HepG2 (cell line): ENCODE measurements at regions not wholly inside any gene's neighbourhood (a gene's known extent, or its start where the extent isn't known, plus 50 kb on each side); places are given as distances from the start of the nearest gene placed in this dataset.

ENCODE experiments used
- ATAC-seq: fragments of 200-7000 bp; cut with Tn5 transposase; 3 replicates; pipeline ENCODE4 v1.9.1; 2020; ENCODE audit warnings: mild to moderate bottlenecking, moderate library complexity
- BruUV-seq: library from RNA; stranded (reverse); fragments of 400-500 nt; replicated peaks from 2 replicates; lab custom pipeline; 2021; lab: Mats Ljungman, UMichigan
- CTCF ChIA-PET: fragments of 300-600 bp; formaldehyde crosslinking; extraction: SDS; loops from one replicate; lab custom pipeline; 2021; ENCODE audit warnings: low total read pairs, inconsistent platforms, low intra/inter-chr PET ratio; lab: Yijun Ruan, JAX
- POLR2A ChIA-PET: fragments of 350-600 bp; sonication (Branson Sonifier 250); formaldehyde crosslinking; loops from one replicate; lab custom pipeline; 2020; ENCODE audit warnings: antibody characterized with exemption, inconsistent platforms; lab: Yijun Ruan, JAX
- DNase-seq: peaks from one replicate; pipeline ENCODE4 v3.0.0-alpha.2; 2015; ENCODE audit warnings: low spot score
- FAIRE-seq: peaks from 3 replicates; lab custom pipeline; 2011; peaks lifted over from hg19 to GRCh38; lab: Jason Lieb, UNC
- H2AFZ ChIP-seq: one replicate; pipeline ENCODE4 v1.6.1; 2011; ENCODE audit warnings: low read length, inconsistent platforms
- H3K27ac ChIP-seq: fragments of 300-600 bp; 3 replicates; pipeline ENCODE4 v1.8.0; 2011; ENCODE audit warnings: mixed run types, mild to moderate bottlenecking, mixed read lengths, low read length, inconsistent platforms; ENCODE audit not compliant: insufficient read depth; ENCODE audit errors: extremely low read length
- H3K27me3 ChIP-seq, 2 experiments: fragments of 200-600 bp in 1 of 2; 2 replicates in 1 of 2; 3 replicates in 1 of 2; pipeline versions ENCODE4 v1.6.0 to v1.8.0; 2011; ENCODE audit warnings: low read length in 2 of 2, mild to moderate bottlenecking in 2 of 2, moderate library complexity in 2 of 2, inconsistent platforms in 1 of 2; ENCODE audit not compliant: insufficient read depth in 2 of 2, control insufficient read depth in 1 of 2
- H3K36me3 ChIP-seq, 2 experiments: fragments of 200-600 bp in 1 of 2; replicated peaks in 1 of 2; 2 replicates in 1 of 2; 3 replicates in 1 of 2; pipeline versions ENCODE4 v1.5.1 to v1.8.0; 2011; ENCODE audit warnings: low read length in 2 of 2, inconsistent platforms in 1 of 2; ENCODE audit not compliant: insufficient read depth in 2 of 2, control insufficient read depth in 1 of 2
- H3K4me1 ChIP-seq: 2 replicates; pipeline ENCODE4 v1.5.1; 2012; ENCODE audit warnings: low read length, inconsistent platforms; ENCODE audit not compliant: insufficient read depth
- H3K4me2 ChIP-seq: 2 replicates; pipeline ENCODE4 v1.6.0; 2011; ENCODE audit warnings: low read depth, low read length, inconsistent platforms
- H3K4me3 ChIP-seq, 3 experiments: fragments of 200-600 bp in 1 of 3; sonication (generic), shearing (Covaris generic) in 1 of 3; replicated peaks in 1 of 3; 2 replicates each; pipeline ENCODE4 v1.5.1; 2011 to 2016; ENCODE audit warnings: low read length in 3 of 3, inconsistent platforms in 2 of 3, low read depth in 2 of 3, mild to moderate bottlenecking in 2 of 3, control low read depth in 1 of 3, mixed read lengths in 1 of 3; ENCODE audit not compliant: insufficient read depth in 1 of 3
- H3K79me2 ChIP-seq: one replicate; pipeline ENCODE4 v1.6.1; 2011; ENCODE audit warnings: low read length, inconsistent platforms; ENCODE audit not compliant: insufficient read depth
- H3K9ac ChIP-seq: 2 replicates; pipeline ENCODE4 v1.6.0; 2011; ENCODE audit warnings: mild to moderate bottlenecking, low read depth, low read length, inconsistent platforms; ENCODE audit not compliant: insufficient read depth
- H3K9me3 ChIP-seq: 2 replicates; pipeline ENCODE4 v1.5.1; 2012; ENCODE audit warnings: mild to moderate bottlenecking, low read length
- H4K20me1 ChIP-seq: 2 replicates; pipeline ENCODE4 v1.6.0; 2011; ENCODE audit warnings: inconsistent platforms, mild to moderate bottlenecking, low read length, moderate library complexity; ENCODE audit not compliant: insufficient read depth
- BHLHE40 ChIP-seq: IDR thresholded peaks from 2 replicates; pipeline ENCODE4 v1.6.1; 2011; ENCODE audit warnings: low read length, improper control_type of control experiment
- CBX1 ChIP-seq: IDR thresholded peaks from one replicate; pipeline ENCODE4 v1.6.1; 2016; ENCODE audit warnings: antibody characterized with exemption, low read depth
- CC2D1A ChIP-seq: sonication (generic); formaldehyde crosslinking; IDR thresholded peaks from 2 replicates; pipeline ENCODE4 v1.8.1; 2023; ENCODE audit warnings: mild to moderate bottlenecking, missing genetic modification reagents
- FOSL1 ChIP-seq: sonication (generic); formaldehyde crosslinking; IDR thresholded peaks from 2 replicates; pipeline ENCODE4 v1.9.0; 2021; ENCODE audit warnings: missing genetic modification reagents, borderline replicate concordance
- HCFC1 ChIP-seq: fragments of 150-350 bp; IDR thresholded peaks from 2 replicates; pipeline ENCODE4 v1.6.1; 2014; ENCODE audit warnings: low read depth, low read length
- HMG20A ChIP-seq: IDR thresholded peaks from 2 replicates; pipeline ENCODE4 v1.6.1; 2016; ENCODE audit warnings: borderline replicate concordance
- MIER2 ChIP-seq: IDR thresholded peaks from 2 replicates; pipeline ENCODE4 v1.6.1; 2016; ENCODE audit warnings: missing biosample characterization, missing genetic modification reagents
- PCBP2 ChIP-seq: fragments of 200-400 bp; formaldehyde crosslinking; optimal IDR thresholded peaks from 2 replicates; pipeline ENCODE3; 2018; ENCODE audit warnings: low read length, low read depth; ENCODE audit not compliant: poor library complexity, severe bottlenecking
- RORA ChIP-seq: sonication (generic); formaldehyde crosslinking; IDR thresholded peaks from 2 replicates; pipeline ENCODE4 v1.5.0; 2020; ENCODE audit warnings: mild to moderate bottlenecking, missing genetic modification reagents, moderate library complexity
- ZNF180 ChIP-seq: sonication (generic); formaldehyde crosslinking; IDR thresholded peaks from 2 replicates; pipeline ENCODE4 v1.4.0; 2020; ENCODE audit warnings: low read depth, missing genetic modification reagents, borderline replicate concordance
- ZNF496 ChIP-seq: sonication (generic); formaldehyde crosslinking; IDR thresholded peaks from 2 replicates; pipeline ENCODE4 v1.8.1; 2023; ENCODE audit warnings: mild to moderate bottlenecking, moderate library complexity, missing genetic modification reagents; ENCODE audit not compliant: insufficient replicate concordance
- ZNF589 ChIP-seq: sonication (generic); formaldehyde crosslinking; conservative IDR thresholded peaks from 2 replicates; pipeline ENCODE4 v1.8.0; 2022; ENCODE audit warnings: mild to moderate bottlenecking, moderate library complexity, missing genetic modification reagents
- ZNF749 ChIP-seq: sonication (generic); formaldehyde crosslinking; IDR thresholded peaks from 2 replicates; pipeline ENCODE4 v1.8.0; 2022; ENCODE audit warnings: mild to moderate bottlenecking, missing genetic modification reagents, moderate library complexity, borderline replicate concordance
- ZNF775 ChIP-seq: sonication (generic); formaldehyde crosslinking; IDR thresholded peaks from 2 replicates; pipeline ENCODE4 v1.4.0; 2020; ENCODE audit warnings: missing genetic modification reagents, mild to moderate bottlenecking, moderate library complexity, borderline replicate concordance
- ZSCAN12 ChIP-seq: sonication (generic); formaldehyde crosslinking; IDR thresholded peaks from 2 replicates; pipeline ENCODE4 v1.9.0; 2021; ENCODE audit warnings: mild to moderate bottlenecking, missing genetic modification reagents
- ZXDC ChIP-seq: sonication (generic); formaldehyde crosslinking; IDR thresholded peaks from 2 replicates; pipeline ENCODE4 v1.5.0; 2020; ENCODE audit warnings: mild to moderate bottlenecking, missing genetic modification reagents
- ZZZ3 ChIP-seq: sonication (generic); formaldehyde crosslinking; IDR thresholded peaks from 2 replicates; pipeline ENCODE4 v1.4.0; 2020; ENCODE audit warnings: missing genetic modification reagents, mild to moderate bottlenecking, borderline replicate concordance
- WGBS: methylation state at CpG from one replicate; pipeline ENCODE4 v1.1.6; 2017; ENCODE audit warnings: low lambda C conversion rate; 5-methylcytosine and 5-hydroxymethylcytosine counted together
- in situ Hi-C: cut with HindIII; loops from 2 replicates; pipeline ENCODE4 v1.10.0; 2017; ENCODE audit warnings: low pct_unique_long_range_greater_than_20kb; ENCODE audit not compliant: extremely low pct_ligation_motif_present
- intact Hi-C: fragments of 100-400 bp; cut with micrococcal nuclease; formaldehyde crosslinking; loops from one replicate; pipeline ENCODE4 v1.10.0; 2022; ENCODE audit not compliant: unreplicated experiment

GRCh38 chrX:148134578-148134977 lies 153.4 kb downstream of the FMR1NB start:
- ATAC-seq = no peak
- no peak for TF ChIP-seq CBX1
- no peak for TF ChIP-seq ZNF749
- no peak for TF ChIP-seq ZNF180 (CRISPR knock-in tag)
- TF ChIP-seq ZNF496 (CRISPR knock-in tag) = no peak
- TF ChIP-seq FOSL1 (CRISPR knock-in tag) = no peak
- no peak for TF ChIP-seq ZXDC
- TF ChIP-seq MIER2 (CRISPR knock-in tag) = no peak
- TF ChIP-seq HCFC1 = no peak
- no peak for TF ChIP-seq BHLHE40
- TF ChIP-seq ZZZ3 (CRISPR knock-in tag) = no peak
- no peak for TF ChIP-seq HMG20A (CRISPR knock-in tag)
- no peak for TF ChIP-seq ZNF775
- TF ChIP-seq CC2D1A (CRISPR knock-in tag) = no peak
- no peak for TF ChIP-seq ZNF589 (CRISPR knock-in tag)
- no peak for TF ChIP-seq PCBP2
- TF ChIP-seq RORA (CRISPR knock-in tag) = no peak
- no peak for TF ChIP-seq ZSCAN12 (CRISPR knock-in tag)
- in situ Hi-C loops = no loop called here
- no peak for DNase-seq
- no peaks in the 10 kb centered on the region for H4K20me1 ChIP-seq
- H3K27me3 ChIP-seq = no peaks in the 10 kb centered on the region
- H3K27ac ChIP-seq = no peak overlapping the region
- H3K9me3 ChIP-seq = no peaks in the 10 kb centered on the region
- H3K9ac ChIP-seq = no peak overlapping the region
- no peaks in the 10 kb centered on the region for H3K79me2 ChIP-seq
- no peaks in the 10 kb centered on the region for H3K4me1 ChIP-seq
- ChIA-PET CTCF (no interaction called here), POLR2A (no interaction called here)
- H2AFZ ChIP-seq = no peak overlapping the region
- intact Hi-C loops = no loop called here
- 0% methylated on average over 1 of the region's 1 CpG for WGBS
- FAIRE-seq = no peak
- no peak overlapping the region for H3K4me2 ChIP-seq
- no peaks in the 10 kb centered on the region for H3K36me3 ChIP-seq
- no TSS peak for BruUV-seq
- H3K4me3 ChIP-seq = no peak overlapping the region
